Fibroblast of skin of right biceps (primary cell): ENCODE measurements at regions not wholly inside any gene's neighbourhood (a gene's known extent, or its start where the extent isn't known, plus 50 kb on each side); places are given as distances from the start of the nearest gene placed in this dataset.
A peak's percentile ranks its signal among the peaks of the same experiment; 100 is the strongest.
"Not testable (repeated sequence)": the region's sequence is repeated elsewhere in the genome, so short reads cannot be mapped to it uniquely, and the experiment has no call there.

Experiments
- DNase-seq: peaks from one replicate; pipeline ENCODE4 v3.0.0-alpha.2; 2013

- DNase-seq = no peak
Observed at GRCh38 chr7:109331423-109331822, 761.7 kb downstream of the DNAJB9 start.

GRCh38 chr7:109335951-109336350, 766.3 kb downstream of the DNAJB9 start:
- no peak for DNase-seq

GRCh38 chr7:109336531-109336930, 766.9 kb downstream of the DNAJB9 start:
- DNase-seq = no peak

- DNase-seq = no peak
Observed at GRCh38 chr7:109343678-109344077, 774.0 kb downstream of the DNAJB9 start.

GRCh38 chr7:109351493-109351892, 781.8 kb downstream of the DNAJB9 start:
- no peak for DNase-seq

- no peak for DNase-seq
Observed at GRCh38 chr7:109354000-109354399, 784.3 kb downstream of the DNAJB9 start.

- DNase-seq = no peak
Observed at GRCh38 chr7:109354552-109354951, 784.9 kb downstream of the DNAJB9 start.

- no peak for DNase-seq
Observed at GRCh38 chr7:109375823-109376222, 806.1 kb downstream of the DNAJB9 start.

- DNase-seq = peak; percentile 16
Observed at GRCh38 chr7:109376576-109376975, 806.9 kb downstream of the DNAJB9 start.

- DNase-seq = no peak
Observed at GRCh38 chr7:109377076-109377884, 807.6 kb downstream of the DNAJB9 start.

GRCh38 chr7:109386959-109387358, 817.3 kb downstream of the DNAJB9 start:
- no peak for DNase-seq

- no peak for DNase-seq
Observed at GRCh38 chr7:109387530-109387929, 817.9 kb downstream of the DNAJB9 start.

- no peak for DNase-seq
Observed at GRCh38 chr7:109391240-109391639, 821.6 kb downstream of the DNAJB9 start.

- no peak for DNase-seq
Observed at GRCh38 chr7:109402107-109402506, 832.4 kb downstream of the DNAJB9 start.

GRCh38 chr7:109407756-109408155, 838.1 kb downstream of the DNAJB9 start:
- no peak for DNase-seq

- no peak for DNase-seq
Observed at GRCh38 chr7:109437957-109438356, 868.3 kb downstream of the DNAJB9 start.

- no peak for DNase-seq
Observed at GRCh38 chr7:109449760-109450159, 880.1 kb downstream of the DNAJB9 start.

GRCh38 chr7:109456116-109456515, 886.4 kb downstream of the DNAJB9 start:
- no peak for DNase-seq

- no peak for DNase-seq
Observed at GRCh38 chr7:109460296-109460695, 890.6 kb downstream of the DNAJB9 start.

- no peak for DNase-seq
Observed at GRCh38 chr7:109462171-109462570, 892.5 kb downstream of the DNAJB9 start.

- not testable (repeated sequence) for DNase-seq
Observed at GRCh38 chr7:109467729-109468128, 898.1 kb downstream of the DNAJB9 start.

- DNase-seq = no peak
Observed at GRCh38 chr7:109473172-109473571, 903.5 kb downstream of the DNAJB9 start.

GRCh38 chr7:109476409-109476808, 906.7 kb downstream of the DNAJB9 start:
- no peak for DNase-seq

GRCh38 chr7:109479388-109479787, 909.7 kb downstream of the DNAJB9 start:
- DNase-seq = no peak

- not testable (repeated sequence) for DNase-seq
Observed at GRCh38 chr7:109490607-109491006, 920.9 kb downstream of the DNAJB9 start.
